BJ (cell line): ENCODE measurements at regions not wholly inside any gene's neighbourhood (a gene's known extent, or its start where the extent isn't known, plus 50 kb on each side); places are given as distances from the start of the nearest gene placed in this dataset.

Experiments
- CTCF ChIA-PET: fragments of 350-600 bp; formaldehyde crosslinking; extraction: SDS; loops from one replicate; lab custom pipeline; 2021; ENCODE audit warnings: antibody characterized with exemption, inconsistent platforms; lab: Yijun Ruan, JAX
- POLR2A ChIA-PET: fragments of 300-600 bp; sonication (Branson Sonifier 250); formaldehyde crosslinking; extraction: SDS; loops from one replicate; lab custom pipeline; 2021; ENCODE audit warnings: antibody characterized with exemption; lab: Charles Lee
- DNase-seq: peaks from one replicate; pipeline ENCODE4 v3.0.0-alpha.2; 2011; ENCODE audit warnings: low read depth
- H3K27me3 ChIP-seq: 2 replicates; pipeline ENCODE4 v1.6.0; 2011; ENCODE audit warnings: low read length; ENCODE audit not compliant: control insufficient read depth, insufficient read depth
- H3K36me3 ChIP-seq: 2 replicates; pipeline ENCODE4 v1.5.1; 2011; ENCODE audit warnings: low read length; ENCODE audit not compliant: control insufficient read depth, insufficient read depth
- H3K4me3 ChIP-seq: 2 replicates; pipeline ENCODE4 v1.5.1; 2011; ENCODE audit warnings: low read depth, mild to moderate bottlenecking, control low read depth, low read length
- TF ChIP-seq, protein P1 (sequence below): IDR thresholded peaks from 2 replicates; pipeline ENCODE4 v1.5.1; 2011; ENCODE audit warnings: low read depth, mild to moderate bottlenecking, control low read depth, inconsistent platforms, low read length, moderate library complexity; ENCODE audit not compliant: insufficient read depth

DNA sequence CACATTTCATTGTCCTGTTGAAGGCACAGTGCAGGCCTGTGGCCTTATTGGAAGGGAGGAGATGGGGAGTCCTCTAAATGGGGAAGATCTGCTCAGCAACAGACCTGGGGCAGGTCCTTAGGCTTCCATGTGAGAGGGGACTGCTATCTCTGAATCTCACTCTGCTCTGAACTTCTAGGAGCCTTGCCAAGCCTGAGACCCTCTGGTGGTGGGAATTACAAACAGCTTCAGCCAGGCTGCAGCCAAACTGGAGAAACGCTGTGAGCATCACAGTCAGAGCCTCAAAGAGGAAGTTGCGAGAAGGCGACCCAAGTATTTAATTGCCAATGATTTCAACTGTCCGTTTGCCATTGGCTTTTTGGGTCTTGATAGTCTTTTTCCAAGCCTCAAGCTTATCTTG, 66.8 kb upstream of the MC2R start:
- TF ChIP-seq, protein P1, sequence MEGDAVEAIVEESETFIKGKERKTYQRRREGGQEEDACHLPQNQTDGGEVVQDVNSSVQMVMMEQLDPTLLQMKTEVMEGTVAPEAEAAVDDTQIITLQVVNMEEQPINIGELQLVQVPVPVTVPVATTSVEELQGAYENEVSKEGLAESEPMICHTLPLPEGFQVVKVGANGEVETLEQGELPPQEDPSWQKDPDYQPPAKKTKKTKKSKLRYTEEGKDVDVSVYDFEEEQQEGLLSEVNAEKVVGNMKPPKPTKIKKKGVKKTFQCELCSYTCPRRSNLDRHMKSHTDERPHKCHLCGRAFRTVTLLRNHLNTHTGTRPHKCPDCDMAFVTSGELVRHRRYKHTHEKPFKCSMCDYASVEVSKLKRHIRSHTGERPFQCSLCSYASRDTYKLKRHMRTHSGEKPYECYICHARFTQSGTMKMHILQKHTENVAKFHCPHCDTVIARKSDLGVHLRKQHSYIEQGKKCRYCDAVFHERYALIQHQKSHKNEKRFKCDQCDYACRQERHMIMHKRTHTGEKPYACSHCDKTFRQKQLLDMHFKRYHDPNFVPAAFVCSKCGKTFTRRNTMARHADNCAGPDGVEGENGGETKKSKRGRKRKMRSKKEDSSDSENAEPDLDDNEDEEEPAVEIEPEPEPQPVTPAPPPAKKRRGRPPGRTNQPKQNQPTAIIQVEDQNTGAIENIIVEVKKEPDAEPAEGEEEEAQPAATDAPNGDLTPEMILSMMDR, result no peak
- DNase-seq, result no peak
- CTCF ChIA-PET, result no interaction called here
- H3K4me3 ChIP-seq, result no peak overlapping the region
- H3K27me3 ChIP-seq, result no peaks in the 10 kb centered on the region
- H3K36me3 ChIP-seq, result no peaks in the 10 kb centered on the region
- POLR2A ChIA-PET, result no interaction called here

DNA sequence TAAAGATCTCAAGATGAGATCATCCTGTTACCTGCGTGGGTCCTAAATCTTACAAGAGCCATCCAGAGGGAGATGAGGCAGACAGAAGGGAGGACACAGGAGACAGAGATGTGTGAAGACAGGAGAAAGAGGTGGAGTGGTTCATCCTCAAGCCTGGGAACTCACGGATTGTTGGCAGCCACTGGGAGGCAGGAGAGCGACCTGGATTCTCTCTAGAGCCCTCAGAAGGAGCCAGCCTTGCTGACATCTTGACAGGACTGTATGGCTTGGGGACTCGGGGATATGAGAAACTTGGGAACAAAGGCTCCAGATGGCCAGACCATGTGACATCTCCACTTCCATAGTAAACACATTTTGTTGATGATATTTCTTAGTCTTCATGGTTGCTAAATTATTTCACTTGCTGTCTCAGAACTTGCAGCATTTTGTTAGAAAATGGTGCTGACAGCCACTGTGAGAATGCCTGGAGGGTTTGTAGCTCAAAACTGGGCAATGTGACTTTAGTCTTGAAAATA, 57.8 kb upstream of the MC2R start:
- CTCF ChIA-PET, result no interaction called here

More for the DNA sequence above, 57.8 kb upstream of the MC2R start:
- H3K4me3 ChIP-seq, result no peak overlapping the region
- POLR2A ChIA-PET, result no interaction called here
- H3K27me3 ChIP-seq, result no peaks in the 10 kb centered on the region
- no peaks in the 10 kb centered on the region for H3K36me3 ChIP-seq
- DNase-seq, result no peak
- TF ChIP-seq, protein P1, result no peak
